ENCODE measurements at regions not wholly inside any gene's neighbourhood (a gene's known extent, or its start where the extent isn't known, plus 50 kb on each side); places are given as distances from the start of the nearest gene placed in this dataset.

DNA sequence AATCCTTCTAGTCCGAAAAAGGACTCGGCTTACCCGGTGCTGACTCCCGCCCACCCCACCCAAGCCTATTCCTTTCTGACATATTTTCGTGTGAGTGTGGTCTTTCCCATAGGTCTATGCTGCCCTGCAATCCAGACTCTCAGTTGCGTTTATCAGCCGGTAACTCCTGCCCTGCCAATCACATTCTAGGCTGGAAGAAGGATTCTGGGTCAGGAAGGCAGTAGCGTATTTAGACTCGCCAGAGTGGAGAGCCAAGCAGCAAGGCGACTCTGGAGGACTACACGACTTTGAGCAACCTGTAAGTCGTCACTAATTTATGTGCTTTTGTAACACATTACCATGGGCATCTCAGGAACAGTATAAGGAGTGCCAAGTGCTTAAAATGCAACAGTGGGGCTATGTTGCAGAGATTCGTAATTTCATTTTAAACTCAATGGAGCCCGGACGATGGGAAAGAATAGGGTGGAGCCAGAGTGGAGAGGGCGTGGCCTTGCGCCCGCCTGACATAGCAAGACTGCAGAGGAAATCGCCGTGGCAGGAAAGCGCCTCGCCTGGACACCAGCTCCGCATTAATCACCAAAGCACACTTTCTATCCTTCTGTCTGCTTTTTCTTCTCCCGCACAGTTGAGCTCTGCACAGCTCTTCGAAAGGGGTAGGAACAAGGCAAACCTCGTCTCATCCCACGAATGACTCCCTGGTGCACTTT is 1044.2 kb downstream of the AGBL1 start:
- DNase-seq (ENCODE audit: low read depth), result no peak
- TF ChIP-seq, protein P1, sequence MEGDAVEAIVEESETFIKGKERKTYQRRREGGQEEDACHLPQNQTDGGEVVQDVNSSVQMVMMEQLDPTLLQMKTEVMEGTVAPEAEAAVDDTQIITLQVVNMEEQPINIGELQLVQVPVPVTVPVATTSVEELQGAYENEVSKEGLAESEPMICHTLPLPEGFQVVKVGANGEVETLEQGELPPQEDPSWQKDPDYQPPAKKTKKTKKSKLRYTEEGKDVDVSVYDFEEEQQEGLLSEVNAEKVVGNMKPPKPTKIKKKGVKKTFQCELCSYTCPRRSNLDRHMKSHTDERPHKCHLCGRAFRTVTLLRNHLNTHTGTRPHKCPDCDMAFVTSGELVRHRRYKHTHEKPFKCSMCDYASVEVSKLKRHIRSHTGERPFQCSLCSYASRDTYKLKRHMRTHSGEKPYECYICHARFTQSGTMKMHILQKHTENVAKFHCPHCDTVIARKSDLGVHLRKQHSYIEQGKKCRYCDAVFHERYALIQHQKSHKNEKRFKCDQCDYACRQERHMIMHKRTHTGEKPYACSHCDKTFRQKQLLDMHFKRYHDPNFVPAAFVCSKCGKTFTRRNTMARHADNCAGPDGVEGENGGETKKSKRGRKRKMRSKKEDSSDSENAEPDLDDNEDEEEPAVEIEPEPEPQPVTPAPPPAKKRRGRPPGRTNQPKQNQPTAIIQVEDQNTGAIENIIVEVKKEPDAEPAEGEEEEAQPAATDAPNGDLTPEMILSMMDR (IDR thresholded peaks at IDR 0.05; ENCODE audit: low read depth, low read length, missing control alignments), result no peak
- no peak overlapping the region for H3K4me3 ChIP-seq (ENCODE audit: low read depth, low read length)
- in situ Hi-C loops (cut with HindIII; ENCODE audit: low sequenced_read_pairs), result no loop called here

DNA sequence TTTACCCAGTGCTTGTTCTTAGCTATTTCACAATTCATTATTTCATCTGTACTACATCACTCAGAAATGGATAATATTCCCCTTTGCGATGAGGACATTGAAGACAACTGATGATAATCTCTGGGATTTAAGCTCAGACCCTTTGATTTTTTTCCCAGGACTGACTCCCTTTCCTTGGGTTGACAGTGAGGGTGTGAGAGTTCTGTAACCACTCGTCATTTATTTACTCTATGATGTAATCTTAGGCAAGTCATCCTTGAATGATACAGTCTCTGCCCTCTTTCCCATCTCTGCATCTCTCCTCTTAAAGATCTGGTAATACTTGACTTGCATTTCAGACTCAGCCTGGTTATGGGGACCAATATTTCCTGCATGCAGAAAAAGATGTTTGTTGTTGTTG is 1041.7 kb downstream of the AGBL1 start:
- TF ChIP-seq, protein P1 (IDR thresholded peaks at IDR 0.05; ENCODE audit: low read depth, low read length, missing control alignments), result no peak
- in situ Hi-C loops (cut with HindIII; ENCODE audit: low sequenced_read_pairs), result no loop called here
- DNase-seq (ENCODE audit: low read depth), result no peak
- H3K4me3 ChIP-seq (ENCODE audit: low read depth, low read length), result no peak overlapping the region

DNA sequence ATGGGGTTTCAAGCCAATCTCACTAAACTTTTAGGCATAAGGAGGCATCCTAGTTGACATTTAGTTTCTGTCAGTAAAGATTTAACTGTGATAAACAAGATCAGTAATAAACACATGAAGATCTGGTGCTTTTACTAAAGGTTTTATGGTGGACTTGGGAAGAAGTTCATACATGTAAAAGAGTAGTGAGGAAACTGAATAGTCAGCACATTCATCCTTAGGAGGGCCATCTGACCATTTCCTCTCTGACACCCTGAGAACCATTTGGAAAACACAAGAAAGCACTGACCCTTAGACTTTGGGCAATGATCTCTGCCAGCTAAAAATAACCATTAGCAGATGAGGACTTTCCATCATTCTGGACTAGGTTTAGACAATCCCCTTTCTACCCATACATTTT is 1040.9 kb downstream of the AGBL1 start:
- in situ Hi-C loops (cut with HindIII; ENCODE audit: low sequenced_read_pairs), result no loop called here
- no peak for DNase-seq (ENCODE audit: low read depth)
- TF ChIP-seq, protein P1 (IDR thresholded peaks at IDR 0.05; ENCODE audit: low read depth, low read length, missing control alignments), result no peak
- no peak overlapping the region for H3K4me3 ChIP-seq (ENCODE audit: low read depth, low read length)

DNA sequence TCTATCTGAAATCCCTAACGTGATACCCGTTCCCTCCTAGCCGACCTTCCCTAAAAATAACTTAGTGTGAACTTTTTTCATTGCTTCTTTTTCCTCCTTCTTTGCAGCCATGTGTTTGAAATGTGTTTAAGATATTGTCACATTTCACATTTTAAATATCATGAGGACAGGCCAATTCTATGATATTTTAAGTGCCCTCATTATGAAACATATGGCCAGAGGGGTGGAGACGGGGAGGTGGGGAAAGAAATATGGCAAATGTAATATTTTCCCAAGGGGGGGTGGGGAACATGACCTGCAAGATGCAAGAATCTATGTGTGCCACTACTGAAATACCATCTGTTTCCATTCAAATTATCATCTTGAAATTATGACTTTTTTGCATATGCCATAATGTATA is 1039.2 kb downstream of the AGBL1 start:
- in situ Hi-C loops (cut with HindIII; ENCODE audit: low sequenced_read_pairs), result no loop called here
- DNase-seq (ENCODE audit: low read depth), result no peak
- TF ChIP-seq, protein P1 (IDR thresholded peaks at IDR 0.05; ENCODE audit: low read depth, low read length, missing control alignments), result no peak
- H3K4me3 ChIP-seq (ENCODE audit: low read depth, low read length), result no peak overlapping the region

DNA sequence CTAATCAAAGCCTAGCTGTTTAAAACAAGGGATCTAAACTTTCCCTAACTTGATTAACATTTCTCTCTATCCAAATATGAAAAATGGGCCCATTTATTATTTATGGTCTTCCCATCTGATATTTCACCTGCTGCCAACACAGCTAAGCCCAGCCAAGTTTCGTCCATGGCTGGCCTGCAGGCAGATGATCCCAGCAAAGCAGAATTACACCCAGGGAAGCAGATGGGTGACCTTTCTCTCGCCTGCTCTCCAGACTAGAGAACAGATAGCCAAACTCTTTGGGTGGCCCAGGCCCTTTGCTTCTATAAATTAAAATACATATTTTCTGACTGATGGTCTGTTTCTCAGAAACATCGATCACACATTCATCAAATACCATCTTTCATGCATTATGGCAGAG is 1038.8 kb downstream of the AGBL1 start:
- H3K4me3 ChIP-seq (ENCODE audit: low read depth, low read length), result no peak overlapping the region
- in situ Hi-C loops (cut with HindIII; ENCODE audit: low sequenced_read_pairs), result no loop called here
- TF ChIP-seq, protein P1 (IDR thresholded peaks at IDR 0.05; ENCODE audit: low read depth, low read length, missing control alignments), result no peak
- no peak for DNase-seq (ENCODE audit: low read depth)

DNA sequence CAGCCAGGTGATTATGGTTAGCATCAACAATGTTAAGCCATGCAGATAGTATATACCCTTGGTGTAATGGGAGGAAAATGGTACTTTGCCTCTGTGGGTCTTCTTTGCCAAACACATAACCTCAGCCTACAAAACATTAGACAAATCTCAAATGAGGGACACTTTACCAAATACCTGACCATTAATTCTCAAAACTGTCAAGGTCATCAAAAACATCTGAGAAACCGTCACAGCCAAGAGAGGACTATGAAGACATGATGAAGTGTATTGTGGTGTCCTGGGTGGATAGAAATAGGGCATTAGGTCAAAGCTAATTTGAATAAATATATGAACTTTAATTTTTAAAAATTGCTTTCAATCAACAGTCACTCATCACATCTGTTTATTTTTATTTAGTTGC is 1036.1 kb downstream of the AGBL1 start:
- in situ Hi-C loops (cut with HindIII; ENCODE audit: low sequenced_read_pairs), result no loop called here
- no peak overlapping the region for H3K4me3 ChIP-seq (ENCODE audit: low read depth, low read length)
- DNase-seq (ENCODE audit: low read depth), result no peak

More for the DNA sequence above, 1036.1 kb downstream of the AGBL1 start:
- TF ChIP-seq, protein P1 (IDR thresholded peaks at IDR 0.05; ENCODE audit: low read depth, low read length, missing control alignments), result no peak

Measured in astrocyte of the cerebellum (primary cell).